ENCODE measurements at regions not wholly inside any gene's neighbourhood (a gene's known extent, or its start where the extent isn't known, plus 50 kb on each side); places are given as distances from the start of the nearest gene placed in this dataset.
"Not testable (repeated sequence)": the region's sequence is repeated elsewhere in the genome, so short reads cannot be mapped to it uniquely, and the experiment has no call there.

DNA sequence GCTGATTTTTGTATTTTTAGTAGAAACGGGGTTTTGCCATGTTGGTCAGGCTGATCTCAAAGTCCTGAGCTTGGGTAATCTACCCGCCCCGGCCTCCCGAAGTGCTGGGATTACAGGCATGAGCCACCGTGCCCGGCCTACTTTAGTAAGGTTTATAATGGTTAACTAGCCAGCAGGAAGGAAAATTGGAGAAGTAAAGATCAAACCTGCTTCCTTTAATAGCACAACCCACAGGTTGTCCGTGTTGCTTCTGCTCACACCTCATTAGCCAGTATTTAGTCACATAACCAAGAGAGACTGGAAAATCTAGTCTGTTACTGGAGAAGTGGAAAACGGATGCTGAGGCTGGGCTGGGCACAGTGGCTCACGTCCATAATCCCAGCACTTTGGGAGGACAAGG lies 51.9 kb upstream of the TBL1XR1 start:
- no peak for DNase-seq (ENCODE audit: low spot score)

GRCh38 chr3:177250151-177250550 lies 52.9 kb upstream of the TBL1XR1 start:
- no peak for DNase-seq (ENCODE audit: low spot score)

DNA sequence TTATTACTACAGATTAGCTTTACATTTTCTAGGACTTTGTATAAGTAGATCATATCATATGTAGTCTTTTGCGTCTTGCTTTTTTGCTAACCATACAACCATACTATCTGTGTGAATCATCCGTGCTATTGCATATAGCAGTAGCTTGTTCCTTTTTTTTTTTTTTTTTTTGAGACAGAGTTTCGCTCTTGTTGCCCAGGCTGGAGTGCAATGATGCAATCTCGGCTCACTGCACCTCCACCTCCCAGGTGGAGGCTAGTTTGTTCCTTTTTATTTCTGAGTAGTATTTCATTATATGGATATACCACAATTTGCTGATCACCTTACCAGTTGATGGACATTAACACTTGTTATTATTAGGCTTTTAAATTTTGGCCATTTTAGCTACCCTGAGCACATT lies 54.5 kb upstream of the TBL1XR1 start:
- no peak for DNase-seq (ENCODE audit: low spot score)

- DNase-seq (ENCODE audit: low spot score), result no peak
Observed at GRCh38 chr3:177257006-177257405, 59.7 kb upstream of the TBL1XR1 start.

GRCh38 chr3:177257625-177258024 lies 60.3 kb upstream of the TBL1XR1 start:
- DNase-seq (ENCODE audit: low spot score), result no peak

- no peak for DNase-seq (ENCODE audit: low spot score)
Observed at GRCh38 chr3:177262396-177262795, 65.1 kb upstream of the TBL1XR1 start.

DNA sequence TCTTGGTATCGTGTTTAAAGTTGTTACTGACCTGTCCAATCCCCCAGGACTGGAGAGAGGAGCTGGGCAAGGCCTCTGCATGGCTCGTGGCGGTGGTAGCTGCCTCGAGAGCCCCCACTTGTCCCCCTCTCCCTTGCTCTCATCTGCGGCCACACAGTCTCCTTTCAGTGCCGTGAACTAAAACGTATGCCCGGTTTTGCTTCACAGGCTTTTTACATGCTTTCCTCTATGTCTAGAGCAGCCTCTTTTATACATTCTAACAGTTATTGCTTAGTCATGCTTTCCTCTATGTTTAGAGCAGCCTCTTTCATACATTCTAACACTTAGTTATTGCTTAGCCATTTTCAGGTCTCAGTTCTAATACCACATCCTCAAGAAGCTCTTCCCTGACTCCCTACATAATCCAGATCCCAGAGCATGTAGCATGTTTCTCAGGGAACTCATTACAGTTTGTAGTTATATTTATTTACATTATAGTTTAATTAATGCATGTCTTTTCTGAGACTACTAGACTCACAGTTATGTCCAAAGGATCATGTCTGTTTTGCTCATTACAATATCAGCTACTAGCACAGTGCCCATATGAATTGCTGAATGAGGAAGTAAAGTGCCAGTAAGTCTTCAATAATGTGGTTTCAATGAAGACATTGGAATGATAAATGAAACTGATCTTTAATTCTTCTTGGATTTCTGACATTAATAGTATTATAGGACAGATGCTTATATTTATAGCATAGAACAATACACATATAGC lies 66.5 kb upstream of the TBL1XR1 start:
- DNase-seq (ENCODE audit: low spot score), result no peak

DNA sequence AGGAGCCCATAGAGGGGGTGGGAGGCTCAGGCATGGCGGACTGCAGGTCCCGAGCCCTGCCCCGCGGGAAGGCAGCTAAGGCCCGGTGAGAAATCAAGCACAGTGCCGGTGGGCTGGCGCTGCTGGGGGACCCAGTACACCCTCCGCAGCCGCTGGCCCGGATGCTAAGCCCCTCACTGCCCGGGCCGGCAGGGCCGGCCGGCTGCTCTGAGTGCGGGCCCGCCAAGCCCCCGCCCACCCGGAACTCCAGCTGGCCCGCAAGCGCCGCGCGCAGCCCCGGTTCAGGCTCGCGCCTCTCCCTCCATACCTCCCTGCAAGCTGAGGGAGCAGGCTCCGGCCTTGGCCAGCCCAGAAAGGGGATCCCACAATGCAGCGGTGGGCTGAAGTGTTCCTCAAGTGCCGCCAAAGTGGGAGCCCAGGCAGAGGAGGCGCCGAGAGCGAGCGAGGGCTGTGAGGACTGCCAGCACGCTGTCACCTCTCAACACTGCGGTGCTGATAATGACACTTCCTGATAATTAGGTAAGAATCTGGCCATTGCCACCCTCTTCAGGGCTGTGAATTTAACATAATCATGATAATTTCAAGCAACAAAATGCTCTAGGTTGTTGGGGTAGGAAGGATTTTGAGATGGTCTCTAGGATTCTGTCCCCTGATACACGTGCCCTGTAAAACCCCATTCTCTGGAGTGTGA lies 74.7 kb upstream of the TBL1XR1 start:
- DNase-seq (ENCODE audit: low spot score), result not testable (repeated sequence)

- no peak for DNase-seq (ENCODE audit: low spot score)
Observed at GRCh38 chr3:177278016-177278415, 80.7 kb upstream of the TBL1XR1 start.

DNA sequence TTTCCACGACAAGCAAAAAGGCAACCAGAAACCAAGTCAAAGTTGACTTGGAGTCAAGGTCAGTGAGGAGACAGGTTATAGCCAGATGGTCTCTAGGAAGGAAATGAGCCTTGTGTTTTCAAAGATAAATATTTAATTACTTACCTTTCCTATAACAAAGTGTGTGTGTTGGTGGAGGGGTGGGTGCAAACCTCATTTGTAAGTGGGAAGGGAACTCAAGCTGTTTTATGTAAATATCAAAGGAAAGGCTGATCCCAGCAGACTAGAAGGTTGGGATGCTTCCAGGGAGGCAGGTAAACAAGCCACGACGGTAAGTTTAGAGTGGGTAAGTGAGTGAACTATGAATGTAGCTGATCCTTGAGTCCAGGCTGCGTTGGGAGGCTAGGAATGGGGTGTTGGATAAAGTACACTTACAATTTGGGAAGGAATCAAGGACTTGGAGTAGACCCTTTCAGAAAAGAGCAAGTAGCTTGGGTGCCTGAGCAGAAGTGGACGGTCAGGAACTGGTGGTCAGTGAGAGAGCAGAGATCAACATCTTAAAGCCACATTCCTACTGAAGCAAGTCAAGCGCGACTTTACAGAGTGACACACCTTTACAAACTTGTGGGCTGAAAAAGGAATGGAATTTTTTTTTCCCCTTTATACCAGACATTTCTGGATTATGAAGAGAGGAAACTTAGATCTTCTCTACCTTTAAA lies 82.0 kb upstream of the TBL1XR1 start:
- no peak for DNase-seq (ENCODE audit: low spot score)

DNA sequence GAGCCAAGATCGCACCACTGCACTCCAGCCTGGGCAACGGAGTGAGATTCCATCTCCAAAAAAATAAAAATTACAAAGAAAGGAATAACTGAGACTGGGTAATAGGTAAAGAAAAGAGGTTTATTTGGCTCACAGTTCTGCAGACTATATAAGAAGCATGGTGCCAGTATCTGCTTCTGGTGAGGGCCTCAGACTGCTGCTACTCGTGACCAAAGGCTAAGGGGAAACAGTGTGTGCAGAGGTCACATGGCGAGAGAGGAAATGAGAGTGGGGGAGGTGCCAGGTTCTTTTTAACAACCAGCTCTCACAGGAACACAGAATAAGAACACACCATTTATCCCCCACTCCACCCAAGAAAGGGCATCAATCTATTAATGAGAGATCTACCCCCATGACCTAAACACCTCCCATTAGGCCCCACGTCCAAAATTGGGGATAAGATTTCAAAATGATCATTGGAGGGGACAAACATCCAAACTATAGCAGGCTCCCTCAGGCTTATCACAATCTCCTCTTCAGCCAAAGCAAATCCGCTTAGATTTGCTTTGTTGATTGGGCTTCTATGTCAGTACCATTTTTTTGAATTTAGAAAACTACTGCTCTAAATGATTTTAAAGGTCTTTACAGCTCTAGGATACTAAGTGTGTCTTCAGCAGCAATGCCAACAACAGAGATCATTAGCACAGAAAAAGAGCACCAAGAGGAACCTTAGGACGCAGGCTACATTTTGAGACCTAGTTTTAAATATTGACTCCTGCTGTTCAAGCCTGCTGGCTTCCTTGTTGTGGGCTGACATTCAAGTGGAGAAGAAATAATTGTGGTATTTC lies 84.2 kb upstream of the TBL1XR1 start:
- DNase-seq (ENCODE audit: low spot score), result no peak

DNA sequence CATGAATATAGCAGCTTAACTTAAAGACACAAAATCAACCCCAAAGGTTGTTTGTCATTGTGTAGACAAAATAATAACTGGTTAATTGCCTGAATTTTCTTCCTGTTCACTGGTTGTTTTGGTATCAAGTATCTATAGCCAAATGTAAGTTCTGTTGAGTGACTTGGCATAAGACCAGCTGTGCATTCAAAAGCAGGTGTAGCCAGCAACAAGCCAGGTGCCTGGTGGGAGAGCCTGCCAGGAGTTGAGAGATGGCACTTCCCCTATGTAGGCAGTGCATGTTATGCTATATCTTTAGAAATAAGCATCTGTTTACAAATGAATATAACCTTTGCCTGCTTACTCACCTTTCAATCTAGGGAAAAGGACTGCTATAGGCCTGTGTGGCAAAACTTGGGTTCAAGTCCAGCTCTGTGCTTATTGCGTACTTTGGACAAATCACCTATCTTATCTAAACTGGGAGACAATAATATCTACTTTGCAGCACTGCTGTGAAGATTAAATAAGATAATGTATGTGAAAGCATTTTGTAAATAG lies 84.9 kb upstream of the TBL1XR1 start:
- no peak for DNase-seq (ENCODE audit: low spot score)

DNA sequence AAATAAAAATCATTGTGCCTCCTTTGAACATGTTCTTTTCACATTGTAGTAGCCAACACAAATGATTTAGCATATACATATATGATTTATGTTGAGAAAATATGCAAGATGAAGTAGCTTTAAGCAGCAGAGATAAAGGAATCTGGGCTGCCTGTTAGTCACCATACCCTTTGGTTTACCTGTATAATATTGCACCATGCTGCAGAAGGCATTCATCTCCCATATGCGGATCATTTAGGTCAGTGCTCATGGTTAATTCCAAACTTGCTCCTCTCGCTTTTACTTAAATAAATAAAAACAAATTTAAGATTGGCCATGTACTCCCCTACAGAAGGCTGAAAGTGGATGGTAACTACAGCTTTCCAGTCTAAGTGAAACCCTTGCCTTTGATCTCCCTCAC lies 86.7 kb upstream of the TBL1XR1 start:
- DNase-seq (ENCODE audit: low spot score), result no peak

DNA sequence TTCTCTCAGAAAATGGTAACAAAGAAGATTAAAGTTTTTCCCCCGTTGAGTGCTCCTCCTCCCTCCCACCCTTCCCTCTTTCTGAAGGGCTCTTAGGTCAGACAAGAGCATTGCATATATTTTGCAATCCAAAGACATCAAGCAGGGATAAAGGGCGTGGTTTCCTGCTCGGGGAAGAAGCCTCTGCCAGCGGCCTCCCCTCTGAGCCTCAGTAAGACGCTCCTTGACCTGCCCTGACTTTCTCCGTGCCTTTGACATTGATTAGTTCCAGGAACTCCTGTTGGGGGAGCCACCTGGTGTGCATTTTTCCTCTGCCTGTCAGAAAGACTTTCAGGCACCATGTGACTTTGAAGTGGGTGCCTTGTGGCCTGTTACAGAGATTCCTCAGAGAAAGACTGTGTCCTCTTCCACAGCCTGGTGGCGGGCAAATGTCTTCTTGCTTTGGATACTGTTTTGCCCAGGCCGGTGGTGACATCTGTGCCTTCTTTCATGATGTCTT lies 87.2 kb upstream of the TBL1XR1 start:
- DNase-seq (ENCODE audit: low spot score), result peak; percentile 36

GRCh38 chr3:177286034-177286433 lies 88.8 kb upstream of the TBL1XR1 start:
- no peak for DNase-seq (ENCODE audit: low spot score)

DNA sequence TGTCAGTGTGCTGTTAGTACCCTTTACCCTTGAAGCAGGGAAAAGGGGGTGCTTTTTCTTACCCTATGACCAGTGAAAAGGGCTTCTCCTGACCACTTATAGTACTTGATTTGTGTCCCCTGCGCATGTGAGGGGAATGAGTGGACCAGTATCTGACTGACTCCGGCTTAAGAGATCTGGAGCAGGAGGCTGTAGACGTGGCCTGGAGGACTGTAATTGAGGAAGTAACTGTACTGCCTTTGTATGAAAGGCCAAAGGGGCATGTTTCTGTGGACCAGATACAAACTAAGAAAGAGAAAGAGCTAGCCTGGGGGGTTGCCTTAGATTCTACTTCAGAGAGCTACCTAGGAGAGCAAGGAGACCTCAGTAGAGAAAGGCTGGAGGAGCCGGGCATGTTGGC lies 89.9 kb upstream of the TBL1XR1 start:
- no peak for DNase-seq (ENCODE audit: low spot score)

GRCh38 chr3:177290633-177291032 lies 93.4 kb upstream of the TBL1XR1 start:
- DNase-seq (ENCODE audit: low spot score), result no peak

GRCh38 chr3:177294221-177294620 lies 96.9 kb upstream of the TBL1XR1 start:
- peak; percentile 55 for DNase-seq (ENCODE audit: low spot score)

DNA sequence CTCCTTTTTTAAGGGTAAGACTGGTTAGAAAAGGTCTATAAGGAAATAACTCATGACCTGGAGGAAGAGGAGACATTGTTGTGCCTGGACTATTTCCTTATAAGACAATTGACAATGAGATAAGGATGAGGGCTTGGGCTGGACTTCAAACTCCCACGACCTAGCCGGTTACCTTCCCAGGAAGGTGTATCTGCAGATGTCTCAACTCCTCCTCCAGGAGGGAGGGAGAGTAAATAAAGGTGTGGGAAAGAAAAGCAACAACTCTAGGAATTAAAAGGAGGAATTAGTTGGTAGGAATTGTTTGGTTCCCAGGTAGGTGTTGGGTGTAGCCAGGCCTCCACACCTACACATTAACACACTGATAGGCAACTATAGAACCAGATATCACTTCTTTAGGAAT lies 97.8 kb upstream of the TBL1XR1 start:
- no peak for DNase-seq (ENCODE audit: low spot score)

- no peak for DNase-seq (ENCODE audit: low spot score)
Observed at GRCh38 chr3:177299250-177299649, 102.0 kb upstream of the TBL1XR1 start.

DNA sequence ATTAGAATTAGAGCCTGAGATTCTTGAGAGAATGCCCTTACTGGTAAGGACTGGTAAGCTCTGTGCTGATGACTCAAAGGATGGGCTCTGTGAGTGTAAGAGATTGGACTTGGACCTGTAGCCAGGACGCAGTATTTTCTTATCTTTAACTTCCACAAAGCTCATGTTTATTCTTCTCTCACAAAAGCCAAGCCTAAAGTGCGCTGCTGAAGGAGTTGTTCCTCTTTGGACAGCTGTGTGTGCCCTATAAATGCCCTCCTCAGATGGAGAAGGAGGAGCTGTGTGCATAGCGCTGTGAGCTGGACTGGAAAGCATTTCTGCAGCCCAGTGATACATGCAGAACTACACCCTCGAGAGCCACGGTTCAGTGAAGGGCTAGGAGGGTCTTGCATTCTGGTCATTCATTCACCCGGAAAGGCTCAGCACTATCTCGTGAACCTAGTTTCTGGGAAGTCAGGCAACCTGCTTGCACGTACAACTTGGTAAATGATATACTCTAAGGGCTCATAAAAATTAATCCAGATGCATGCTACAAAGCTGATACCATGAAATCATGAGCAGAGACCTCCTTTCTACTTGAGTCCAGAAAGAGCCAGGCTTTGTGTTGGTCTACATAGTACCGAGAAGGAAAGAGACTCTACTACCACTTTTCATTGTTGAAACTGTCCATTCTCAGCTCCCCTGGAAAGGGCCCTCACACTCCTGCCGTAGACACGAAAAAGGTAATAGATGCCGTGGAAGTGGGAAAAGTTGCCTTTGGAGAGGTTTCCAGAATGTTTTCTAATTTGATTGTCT lies 103.0 kb upstream of the TBL1XR1 start:
- DNase-seq (ENCODE audit: low spot score), result no peak
